Tibial artery (tissue), 4 donors: ENCODE measurements at regions not wholly inside any gene's neighbourhood (a gene's known extent, or its start where the extent isn't known, plus 50 kb on each side); places are given as distances from the start of the nearest gene placed in this dataset.

Source experiments
- DNase-seq, 2 donors: peaks; one replicate each; pipeline ENCODE4 v3.0.0-alpha.2; 2019
- H3K27ac ChIP-seq, 2 donors: fragments of 200-600 bp; sonication (generic) in 1 of 2; 1 replicate in 1 of 2; 2 replicates in 1 of 2; pipeline ENCODE4 v1.5.1; 2018 to 2019; ENCODE audit warnings: mild to moderate bottlenecking in 1 of 2
- H3K27me3 ChIP-seq, 2 donors: fragments of 200-600 bp; sonication (generic) in 1 of 2; one replicate each; pipeline versions ENCODE4 v1.5.1 to v1.6.0; 2016 to 2019
- H3K36me3 ChIP-seq, 3 donors: fragments of 200-600 bp; sonication (generic) in 2 of 3; one replicate each; pipeline ENCODE4 v1.5.1; 2016 to 2019; ENCODE audit warnings: mild to moderate bottlenecking in 2 of 3
- H3K4me1 ChIP-seq, 4 donors: fragments of 200-600 bp; sonication (generic) in 2 of 4; 1 replicate in 3 of 4; 2 replicates in 1 of 4; pipeline ENCODE4 v1.5.1; 2016 to 2019
- H3K4me3 ChIP-seq, 2 donors: fragments of 200-600 bp; sonication (generic) in 1 of 2; 1 replicate in 1 of 2; 2 replicates in 1 of 2; pipeline ENCODE4 v1.5.1; 2018 to 2019; ENCODE audit warnings: mild to moderate bottlenecking in 2 of 2
- H3K9me3 ChIP-seq, 3 donors: fragments of 200-600 bp; sonication (generic) in 1 of 3; one replicate each; pipeline ENCODE4 v1.5.1; 2016 to 2019
- intact Hi-C: fragments of 100-400 bp; cut with DNase I; formaldehyde crosslinking; loops from one replicate; pipeline ENCODE4 v1.15.0; 2023; ENCODE audit warnings: low total_unique reads
- TF ChIP-seq, protein P1 (sequence below), 2 experiments: fragments of 200-600 bp in 1 of 2; fragments of 450-650 bp in 1 of 2; IDR thresholded peaks; one replicate each; pipeline ENCODE4 v1.5.1; 2017 to 2019; ENCODE audit warnings: antibody characterized with exemption in 2 of 2, mild to moderate bottlenecking in 1 of 2, moderate library complexity in 1 of 2

DNA sequence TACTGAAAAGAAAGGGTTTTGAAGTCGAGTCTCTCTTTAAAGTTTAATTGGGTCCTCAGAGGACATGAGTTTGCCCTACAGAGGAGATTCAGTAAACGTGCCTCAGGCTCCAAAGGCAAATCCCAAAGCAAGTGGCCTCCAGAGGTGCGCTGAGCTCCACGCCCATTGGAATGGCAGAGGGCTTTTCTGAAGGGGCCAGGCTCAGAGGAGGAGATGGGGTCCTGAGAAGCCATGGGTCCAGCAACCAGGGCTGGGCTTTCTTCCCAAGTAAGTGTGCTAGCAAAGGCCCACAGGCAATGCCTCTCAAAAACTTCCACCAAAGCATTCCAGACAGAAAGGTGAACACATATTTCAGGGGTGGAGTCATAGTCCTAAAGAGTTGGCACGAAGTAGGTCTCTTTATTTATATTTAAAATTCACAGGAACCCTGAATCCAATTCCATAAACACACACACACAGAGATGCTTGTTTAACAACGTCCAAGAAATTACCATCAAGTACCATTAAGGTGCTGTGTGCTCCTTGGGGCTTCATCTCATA lies 93.0 kb upstream of the SH3BP4 start:
- H3K27me3 ChIP-seq: no peaks in the 10 kb centered on the region
- no peak overlapping the region for H3K27ac ChIP-seq

DNA sequence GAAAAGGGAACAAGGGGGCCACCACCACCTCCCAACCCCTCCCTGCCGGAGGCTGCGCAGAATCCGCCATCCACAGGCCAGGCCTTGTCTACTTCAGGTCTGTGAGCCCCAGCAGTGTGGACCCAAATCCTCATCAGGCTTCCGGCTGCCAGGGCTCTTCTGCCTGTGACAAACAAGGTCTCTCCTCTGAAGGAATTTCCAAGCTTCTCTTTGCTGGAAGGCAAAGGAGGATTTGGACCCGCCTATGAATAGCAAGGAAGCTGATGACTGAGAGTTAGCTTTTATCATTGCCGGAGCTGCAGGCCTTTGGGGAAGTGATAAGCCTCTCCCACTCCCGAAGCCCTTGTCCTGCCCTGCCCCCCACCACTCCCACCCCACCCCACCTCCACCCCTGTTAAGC lies 93.7 kb upstream of the SH3BP4 start:
- no peaks in the 10 kb centered on the region for H3K36me3 ChIP-seq
- H3K27ac ChIP-seq: no peak overlapping the region
- DNase-seq: no peak
- TF ChIP-seq, protein P1, sequence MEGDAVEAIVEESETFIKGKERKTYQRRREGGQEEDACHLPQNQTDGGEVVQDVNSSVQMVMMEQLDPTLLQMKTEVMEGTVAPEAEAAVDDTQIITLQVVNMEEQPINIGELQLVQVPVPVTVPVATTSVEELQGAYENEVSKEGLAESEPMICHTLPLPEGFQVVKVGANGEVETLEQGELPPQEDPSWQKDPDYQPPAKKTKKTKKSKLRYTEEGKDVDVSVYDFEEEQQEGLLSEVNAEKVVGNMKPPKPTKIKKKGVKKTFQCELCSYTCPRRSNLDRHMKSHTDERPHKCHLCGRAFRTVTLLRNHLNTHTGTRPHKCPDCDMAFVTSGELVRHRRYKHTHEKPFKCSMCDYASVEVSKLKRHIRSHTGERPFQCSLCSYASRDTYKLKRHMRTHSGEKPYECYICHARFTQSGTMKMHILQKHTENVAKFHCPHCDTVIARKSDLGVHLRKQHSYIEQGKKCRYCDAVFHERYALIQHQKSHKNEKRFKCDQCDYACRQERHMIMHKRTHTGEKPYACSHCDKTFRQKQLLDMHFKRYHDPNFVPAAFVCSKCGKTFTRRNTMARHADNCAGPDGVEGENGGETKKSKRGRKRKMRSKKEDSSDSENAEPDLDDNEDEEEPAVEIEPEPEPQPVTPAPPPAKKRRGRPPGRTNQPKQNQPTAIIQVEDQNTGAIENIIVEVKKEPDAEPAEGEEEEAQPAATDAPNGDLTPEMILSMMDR (IDR thresholded peaks at IDR 0.05): no peak
- no peak overlapping the region for H3K4me3 ChIP-seq
- intact Hi-C loops: no loop called here
- H3K27me3 ChIP-seq: no peaks in the 10 kb centered on the region
- no peaks in the 10 kb centered on the region for H3K9me3 ChIP-seq
- peaks cover 0 to 19% (median 14%) of the 10 kb centered on the region in 4 donors for H3K4me1 ChIP-seq

More for the DNA sequence above, 93.0 kb upstream of the SH3BP4 start:
- peaks cover 0 to 25% (median 16%) of the 10 kb centered on the region in 4 donors for H3K4me1 ChIP-seq
- no peaks in the 10 kb centered on the region for H3K9me3 ChIP-seq
- no peaks in the 10 kb centered on the region for H3K36me3 ChIP-seq
- TF ChIP-seq, protein P1 (IDR thresholded peaks at IDR 0.05): no peak
- no peak overlapping the region for H3K4me3 ChIP-seq
- intact Hi-C loops: no loop called here
- DNase-seq: no peak

DNA sequence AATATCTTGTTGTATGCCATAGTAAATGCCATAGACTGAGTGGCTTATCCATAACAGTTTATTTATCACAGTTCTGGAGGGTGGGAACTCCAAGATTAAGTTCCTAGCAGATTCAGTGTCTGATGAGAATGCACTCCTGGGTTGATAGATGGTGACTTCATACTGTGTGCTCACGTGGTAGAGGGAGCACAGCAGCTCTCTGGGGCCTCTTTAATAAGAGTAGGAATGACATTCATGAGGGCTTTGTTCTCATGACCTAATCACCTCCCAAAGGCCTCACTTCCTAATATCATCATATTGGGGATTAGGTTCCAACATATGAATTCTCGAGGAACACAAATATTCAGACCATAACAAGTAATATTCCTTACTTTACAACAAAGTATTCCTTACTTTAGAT lies 98.1 kb upstream of the SH3BP4 start:
- H3K36me3 ChIP-seq: no peaks in the 10 kb centered on the region
- intact Hi-C loops: no loop called here
- no peak for DNase-seq
- H3K9me3 ChIP-seq: no peaks in the 10 kb centered on the region
- H3K4me1 ChIP-seq: no peaks in the 10 kb centered on the region
- TF ChIP-seq, protein P1 (IDR thresholded peaks at IDR 0.05): no peak
- H3K27ac ChIP-seq: no peak overlapping the region
- H3K27me3 ChIP-seq: no peaks in the 10 kb centered on the region
- no peak overlapping the region for H3K4me3 ChIP-seq

DNA sequence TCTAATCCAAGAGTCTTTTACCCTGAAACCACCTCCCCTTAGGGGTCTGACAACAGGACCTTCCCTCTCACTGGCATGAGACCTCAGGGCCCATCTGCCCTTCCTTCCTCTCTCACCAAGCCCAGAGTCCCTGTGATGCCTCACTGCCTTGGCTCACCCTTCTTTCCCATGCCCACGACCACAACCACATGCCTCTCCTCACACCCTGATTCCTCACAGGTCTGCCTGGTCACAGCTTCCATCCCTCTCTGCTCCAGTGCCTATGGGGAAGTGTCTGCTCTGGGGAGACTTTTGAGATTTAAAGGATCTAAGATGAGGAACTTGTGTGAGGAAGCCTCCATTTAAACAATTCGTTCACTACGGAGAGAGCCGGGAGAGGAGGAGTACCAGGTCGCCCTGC lies 98.9 kb upstream of the SH3BP4 start:
- no peak overlapping the region for H3K27ac ChIP-seq
- intact Hi-C loops: no loop called here
- H3K4me3 ChIP-seq: no peak overlapping the region
- no peaks in the 10 kb centered on the region for H3K36me3 ChIP-seq
- H3K4me1 ChIP-seq: no peaks in the 10 kb centered on the region
- H3K27me3 ChIP-seq: no peaks in the 10 kb centered on the region
- TF ChIP-seq, protein P1 (IDR thresholded peaks at IDR 0.05): no peak
- DNase-seq: no peak
- H3K9me3 ChIP-seq: no peaks in the 10 kb centered on the region

DNA sequence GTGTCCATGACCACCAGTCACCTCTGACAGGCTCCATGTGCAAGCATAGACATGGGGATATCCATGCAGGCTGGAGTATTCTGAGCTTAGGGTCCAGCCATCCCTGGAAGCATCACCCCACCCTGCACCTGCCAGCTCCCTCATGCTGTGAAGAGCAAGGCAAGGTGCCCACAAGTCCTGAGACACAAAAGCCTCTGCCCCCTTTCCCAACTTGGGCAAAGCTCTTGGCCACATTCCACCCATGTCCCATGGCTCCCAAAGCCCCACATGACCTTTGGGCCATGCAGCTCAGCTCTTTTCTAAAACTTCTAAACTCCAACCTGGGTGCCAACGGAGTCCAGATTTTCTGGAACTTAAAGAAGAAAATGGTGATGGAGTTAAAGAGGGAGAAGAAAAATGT lies 99.8 kb upstream of the SH3BP4 start:
- Histone ChIP-seq H3K4me3 (no peak overlapping the region), H3K9me3 (no peaks in the 10 kb centered on the region), H3K27ac (no peak overlapping the region), H3K27me3 (no peaks in the 10 kb centered on the region), H3K36me3 (no peaks in the 10 kb centered on the region), H3K4me1 (no peaks in the 10 kb centered on the region)
- TF ChIP-seq, protein P1 (IDR thresholded peaks at IDR 0.05): no peak
- DNase-seq: no peak
- intact Hi-C loops: no loop called here

DNA sequence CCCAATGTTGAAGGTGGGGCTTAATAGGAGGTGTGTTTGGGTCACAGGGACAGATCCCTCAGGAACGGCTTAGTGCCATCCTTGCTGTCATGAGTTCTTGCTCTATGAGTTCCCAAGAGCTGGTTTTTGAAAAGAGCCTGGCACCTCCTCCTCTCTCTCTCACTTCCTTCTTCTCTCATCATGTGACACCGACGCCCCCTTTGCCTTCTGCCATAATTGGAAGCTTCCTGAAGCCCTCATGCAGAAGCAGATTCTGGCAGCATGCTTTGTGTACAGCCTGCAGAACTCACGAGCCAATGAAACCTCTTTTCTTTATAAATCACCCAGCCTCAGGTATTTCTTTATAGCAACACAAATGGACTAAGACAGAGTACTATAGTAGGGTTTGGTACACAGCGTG lies 100.4 kb upstream of the SH3BP4 start:
- intact Hi-C loops: no loop called here
- H3K27ac ChIP-seq: no peak overlapping the region
- DNase-seq: no peak
- H3K27me3 ChIP-seq: no peaks in the 10 kb centered on the region
- no peaks in the 10 kb centered on the region for H3K36me3 ChIP-seq
- H3K4me1 ChIP-seq: no peaks in the 10 kb centered on the region
- no peaks in the 10 kb centered on the region for H3K9me3 ChIP-seq
- no peak overlapping the region for H3K4me3 ChIP-seq
- TF ChIP-seq, protein P1 (IDR thresholded peaks at IDR 0.05): no peak
